ENCODE measurements at regions not wholly inside any gene's neighbourhood (a gene's known extent, or its start where the extent isn't known, plus 50 kb on each side); places are given as distances from the start of the nearest gene placed in this dataset.

DNA sequence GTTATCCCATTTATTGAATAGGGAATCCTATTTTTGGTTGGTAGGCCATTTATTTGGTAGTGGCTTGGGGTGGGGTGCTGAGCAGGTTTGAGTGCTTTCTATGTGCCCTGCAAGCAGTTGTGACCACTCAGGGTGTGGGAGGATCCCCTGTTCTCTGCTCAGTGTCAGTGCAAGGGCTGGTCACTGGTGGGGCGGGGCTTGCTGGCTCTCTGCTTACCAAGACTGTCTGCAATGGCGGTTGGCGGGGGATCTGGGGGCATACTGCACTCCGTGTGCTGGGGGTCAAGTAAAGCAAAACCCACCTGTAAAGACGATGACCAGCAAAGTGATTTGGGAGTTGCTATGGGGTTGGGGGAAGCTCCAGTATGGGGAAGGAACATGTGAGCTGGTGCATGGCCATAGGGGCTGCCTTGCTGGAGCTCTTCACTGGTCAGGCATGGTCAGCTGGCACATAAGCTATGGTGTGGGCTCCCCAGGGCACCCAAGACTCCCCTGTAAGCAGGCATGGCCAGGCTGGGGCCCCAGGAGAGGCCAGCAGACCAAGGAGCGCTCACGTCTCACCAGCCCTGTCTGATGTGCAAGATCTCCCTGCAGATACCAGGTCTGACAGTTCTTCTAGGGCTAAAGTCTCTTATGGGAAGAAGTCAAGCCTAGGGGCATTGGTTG, 83.0 kb upstream of the GRXCR1 start:
- POLR2A ChIA-PET = no interaction called here
- Histone ChIP-seq H3K4me3 (ENCODE audit: low read length) (no peak overlapping the region), H3K27me3 (ENCODE audit: control insufficient read depth in 1 of 2, insufficient read depth in 2 of 2, low read length in 2 of 2) (peaks cover 0 to 5% of the 10 kb centered on the region in 2 experiments), H3K27ac (ENCODE audit: low read depth in 1 of 2, low read length in 2 of 2) (no peak overlapping the region), H3K9me3 (ENCODE audit: control insufficient read depth in 1 of 2, insufficient read depth in 1 of 2, low read length in 2 of 2) (peaks cover 0 to 8% of the 10 kb centered on the region in 2 experiments), H3K4me1 (ENCODE audit: insufficient read depth, low read length) (no peaks in the 10 kb centered on the region), H3K36me3 (ENCODE audit: insufficient read depth, low read length) (no peaks in the 10 kb centered on the region)
- ATAC-seq (ENCODE audit: poor library complexity) = no peak
- H3K4me3 Mint-ChIP-seq = no peak overlapping the region
- H3K4me1 Mint-ChIP-seq (ENCODE audit: low read depth) = no peaks in the 10 kb centered on the region
- intact Hi-C loops (cut with DNase I, micrococcal nuclease) = no loop called here
- no peak overlapping the region for H3K27ac Mint-ChIP-seq
- peaks cover 25% of the 10 kb centered on the region for H3K27me3 Mint-ChIP-seq
- no peaks in the 10 kb centered on the region for H3K36me3 Mint-ChIP-seq (ENCODE audit: low read depth)
- TF ChIP-seq, protein P1, sequence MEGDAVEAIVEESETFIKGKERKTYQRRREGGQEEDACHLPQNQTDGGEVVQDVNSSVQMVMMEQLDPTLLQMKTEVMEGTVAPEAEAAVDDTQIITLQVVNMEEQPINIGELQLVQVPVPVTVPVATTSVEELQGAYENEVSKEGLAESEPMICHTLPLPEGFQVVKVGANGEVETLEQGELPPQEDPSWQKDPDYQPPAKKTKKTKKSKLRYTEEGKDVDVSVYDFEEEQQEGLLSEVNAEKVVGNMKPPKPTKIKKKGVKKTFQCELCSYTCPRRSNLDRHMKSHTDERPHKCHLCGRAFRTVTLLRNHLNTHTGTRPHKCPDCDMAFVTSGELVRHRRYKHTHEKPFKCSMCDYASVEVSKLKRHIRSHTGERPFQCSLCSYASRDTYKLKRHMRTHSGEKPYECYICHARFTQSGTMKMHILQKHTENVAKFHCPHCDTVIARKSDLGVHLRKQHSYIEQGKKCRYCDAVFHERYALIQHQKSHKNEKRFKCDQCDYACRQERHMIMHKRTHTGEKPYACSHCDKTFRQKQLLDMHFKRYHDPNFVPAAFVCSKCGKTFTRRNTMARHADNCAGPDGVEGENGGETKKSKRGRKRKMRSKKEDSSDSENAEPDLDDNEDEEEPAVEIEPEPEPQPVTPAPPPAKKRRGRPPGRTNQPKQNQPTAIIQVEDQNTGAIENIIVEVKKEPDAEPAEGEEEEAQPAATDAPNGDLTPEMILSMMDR (IDR thresholded peaks at IDR 0.05) = no peak
- H3K9me3 Mint-ChIP-seq = no peaks in the 10 kb centered on the region
- no peak for DNase-seq
- CTCF ChIA-PET = no interaction called here

DNA sequence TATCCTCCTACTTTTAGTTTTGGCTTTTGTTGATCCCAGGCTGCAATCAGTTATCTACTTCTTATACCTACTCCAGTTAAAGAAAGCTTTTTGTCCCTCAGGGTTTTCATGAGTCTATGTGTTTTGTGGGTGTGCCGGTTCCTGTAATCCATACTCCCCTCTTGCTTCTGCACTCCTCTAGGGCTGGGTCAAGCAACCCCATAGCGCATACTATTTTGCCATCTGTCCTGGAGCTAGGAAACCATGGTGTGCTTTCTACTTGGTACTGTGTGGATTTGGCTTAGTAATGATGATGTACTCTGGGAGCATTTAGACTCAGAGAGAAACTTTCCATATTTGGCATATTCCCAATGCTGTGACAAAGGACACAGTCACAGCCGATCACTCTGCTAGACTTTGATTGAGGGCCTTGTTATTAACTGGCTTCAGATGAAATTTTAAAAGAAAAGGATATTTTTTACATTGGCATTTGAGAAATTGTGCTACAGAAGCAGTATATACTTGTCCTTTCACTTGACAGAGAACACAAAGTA, 86.1 kb upstream of the GRXCR1 start:
- intact Hi-C loops (cut with DNase I, micrococcal nuclease) = no loop called here
- ATAC-seq (ENCODE audit: poor library complexity) = no peak
- Histone ChIP-seq H3K4me3 (ENCODE audit: low read length) (no peak overlapping the region), H3K27ac (ENCODE audit: low read depth in 1 of 2, low read length in 2 of 2) (no peak overlapping the region), H3K27me3 (ENCODE audit: control insufficient read depth in 1 of 2, insufficient read depth in 2 of 2, low read length in 2 of 2) (no peaks in the 10 kb centered on the region), H3K9me3 (ENCODE audit: control insufficient read depth in 1 of 2, insufficient read depth in 1 of 2, low read length in 2 of 2) (peaks cover 17 to 28% of the 10 kb centered on the region in 2 experiments), H3K36me3 (ENCODE audit: insufficient read depth, low read length) (no peaks in the 10 kb centered on the region), H3K4me1 (ENCODE audit: insufficient read depth, low read length) (no peaks in the 10 kb centered on the region)
- ChIA-PET POLR2A (no interaction called here), CTCF (no interaction called here)
- TF ChIP-seq, protein P1 (IDR thresholded peaks at IDR 0.05) = no peak
- DNase-seq = no peak
- Mint-ChIP-seq H3K27me3 (peaks cover 19% of the 10 kb centered on the region), H3K27ac (no peak overlapping the region), H3K4me3 (no peak overlapping the region), H3K36me3 (ENCODE audit: low read depth) (no peaks in the 10 kb centered on the region), H3K4me1 (ENCODE audit: low read depth) (no peaks in the 10 kb centered on the region), H3K9me3 (peaks cover 7% of the 10 kb centered on the region)

DNA sequence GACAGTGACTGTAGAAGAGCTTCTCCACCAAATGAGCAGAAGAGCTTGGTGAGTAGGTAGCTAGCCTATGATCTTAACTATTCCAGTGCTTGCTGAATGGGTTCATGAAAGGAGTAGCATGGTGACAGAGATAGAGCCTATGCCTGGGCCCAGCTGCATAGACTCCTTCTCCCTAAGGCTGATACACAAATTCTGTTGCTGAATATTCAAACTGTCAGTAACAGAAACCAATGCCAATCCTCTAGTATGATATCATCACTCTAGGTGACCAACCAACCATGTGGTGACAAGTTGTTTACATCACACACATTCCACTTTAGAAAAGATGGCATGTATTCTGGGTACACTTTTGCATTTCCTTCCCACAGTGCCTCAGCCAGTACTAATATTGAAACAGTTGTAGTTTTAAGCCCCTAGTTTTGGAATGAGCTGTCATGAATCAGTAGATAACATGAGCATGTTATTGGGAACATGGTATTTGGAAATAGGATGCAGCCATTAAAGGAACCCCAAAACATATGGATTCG, 103.4 kb upstream of the GRXCR1 start:
- ChIA-PET POLR2A (no interaction called here), CTCF (no interaction called here)
- no peak for DNase-seq
- no peaks in the 10 kb centered on the region for H3K36me3 ChIP-seq (ENCODE audit: insufficient read depth, low read length)
- TF ChIP-seq, protein P1 (IDR thresholded peaks at IDR 0.05) = no peak
- Mint-ChIP-seq H3K36me3 (ENCODE audit: low read depth) (no peaks in the 10 kb centered on the region), H3K27ac (no peak overlapping the region), H3K27me3 (no peaks in the 10 kb centered on the region), H3K4me3 (no peak overlapping the region), H3K9me3 (no peaks in the 10 kb centered on the region), H3K4me1 (ENCODE audit: low read depth) (no peaks in the 10 kb centered on the region)
- no peaks in the 10 kb centered on the region for H3K27me3 ChIP-seq (ENCODE audit: control insufficient read depth in 1 of 2, insufficient read depth in 2 of 2, low read length in 2 of 2)
- H3K4me3 ChIP-seq (ENCODE audit: low read length) = no peak overlapping the region
- no peaks in the 10 kb centered on the region for H3K4me1 ChIP-seq (ENCODE audit: insufficient read depth, low read length)
- peaks cover 0 to 5% of the 10 kb centered on the region in 2 experiments for H3K9me3 ChIP-seq (ENCODE audit: control insufficient read depth in 1 of 2, insufficient read depth in 1 of 2, low read length in 2 of 2)
- H3K27ac ChIP-seq (ENCODE audit: low read depth in 1 of 2, low read length in 2 of 2) = no peak overlapping the region
- ATAC-seq (ENCODE audit: poor library complexity) = no peak
- intact Hi-C loops (cut with DNase I, micrococcal nuclease) = no loop called here

Measured in CD4-positive, alpha-beta T cell (primary cell).